Subcutaneous abdominal adipose tissue (tissue), 5 donors: ENCODE measurements at regions not wholly inside any gene's neighbourhood (a gene's known extent, or its start where the extent isn't known, plus 50 kb on each side); places are given as distances from the start of the nearest gene placed in this dataset.

Source experiments
- H3K27ac ChIP-seq: one replicate; pipeline ENCODE4 v1.7.0; 2013; ENCODE audit warnings: low read depth, mild to moderate bottlenecking, inconsistent platforms, low read length, moderate library complexity
- H3K27me3 ChIP-seq, 5 donors: one replicate each; pipeline ENCODE4 v1.7.0; 2013; ENCODE audit warnings: low read length in 5 of 5, inconsistent platforms in 1 of 5; ENCODE audit not compliant: control insufficient read depth in 5 of 5, insufficient read depth in 4 of 5
- H3K36me3 ChIP-seq, 5 donors: one replicate each; pipeline ENCODE4 v1.7.0; 2013; ENCODE audit warnings: low read length in 5 of 5; ENCODE audit not compliant: control insufficient read depth in 5 of 5, insufficient read depth in 5 of 5
- H3K4me1 ChIP-seq, 5 donors: one replicate each; pipeline ENCODE4 v1.7.0; 2013; ENCODE audit warnings: low read length in 5 of 5, mild to moderate bottlenecking in 3 of 5, moderate library complexity in 1 of 5; ENCODE audit not compliant: control insufficient read depth in 5 of 5, insufficient read depth in 5 of 5
- H3K4me3 ChIP-seq, 5 donors: one replicate each; pipeline ENCODE4 v1.7.0; 2013; ENCODE audit warnings: low read length in 5 of 5, low read depth in 1 of 5
- H3K9ac ChIP-seq, 5 donors: one replicate each; pipeline ENCODE4 v1.7.0; 2013; ENCODE audit warnings: low read length in 5 of 5, mild to moderate bottlenecking in 4 of 5, moderate library complexity in 3 of 5
- H3K9me3 ChIP-seq, 5 donors: one replicate each; pipeline ENCODE4 v1.7.0; 2013; ENCODE audit warnings: low read length in 5 of 5; ENCODE audit not compliant: control insufficient read depth in 5 of 5
- donor health status: healthy.
- donor health status: healthy.
- donor health status: healthy.
- donor health status: healthy.
- donor health status: healthy.

GRCh38 chr18:28689588-28689987 is 512.7 kb upstream of the CDH2 start:
- no peaks in the 10 kb centered on the region for H3K9me3 ChIP-seq
- H3K4me1 ChIP-seq, result no peaks in the 10 kb centered on the region
- H3K27ac ChIP-seq, result no peak overlapping the region
- no peaks in the 10 kb centered on the region for H3K27me3 ChIP-seq
- H3K36me3 ChIP-seq, result no peaks in the 10 kb centered on the region
- no peak overlapping the region for H3K4me3 ChIP-seq
- H3K9ac ChIP-seq, result no peak overlapping the region

DNA sequence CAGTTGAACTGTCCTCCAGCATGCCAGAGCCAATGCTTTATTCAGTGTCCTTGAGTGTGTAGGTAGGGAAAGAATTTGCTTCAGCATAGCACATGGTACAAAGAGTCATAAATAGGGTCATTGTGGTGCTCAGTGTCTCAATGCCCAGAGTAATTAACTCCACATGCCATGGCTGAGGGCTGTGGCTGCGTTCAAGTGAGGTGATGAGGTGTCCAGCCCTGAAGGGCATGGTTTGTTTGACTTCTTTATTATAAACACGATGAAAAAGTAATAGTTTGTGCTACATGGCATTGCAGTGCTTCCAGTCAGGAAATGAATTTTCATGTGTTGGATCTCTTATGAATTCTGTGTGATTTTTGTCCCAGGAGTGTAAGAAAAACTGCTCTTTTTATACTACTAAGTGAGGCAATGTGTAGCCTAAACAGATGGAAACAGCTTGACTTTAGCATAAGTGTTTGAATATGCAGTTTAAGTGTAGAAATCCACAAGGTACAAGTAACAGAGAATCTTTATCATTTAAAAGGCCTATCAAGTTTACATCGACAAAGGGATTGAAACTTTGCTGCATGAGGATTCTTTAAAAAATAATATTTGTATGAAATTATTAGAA is 507.9 kb upstream of the CDH2 start:
- H3K9me3 ChIP-seq, result no peaks in the 10 kb centered on the region
- H3K27me3 ChIP-seq, result no peaks in the 10 kb centered on the region
- H3K4me3 ChIP-seq, result no peak overlapping the region
- H3K27ac ChIP-seq, result no peak overlapping the region
- H3K4me1 ChIP-seq, result no peaks in the 10 kb centered on the region
- H3K36me3 ChIP-seq, result no peaks in the 10 kb centered on the region
- no peak overlapping the region for H3K9ac ChIP-seq

- H3K9me3 ChIP-seq, result no peaks in the 10 kb centered on the region
- H3K4me3 ChIP-seq, result no peak overlapping the region
- H3K27ac ChIP-seq, result no peak overlapping the region
- no peak overlapping the region for H3K9ac ChIP-seq
- H3K4me1 ChIP-seq, result no peaks in the 10 kb centered on the region
- H3K36me3 ChIP-seq, result no peaks in the 10 kb centered on the region
- H3K27me3 ChIP-seq, result no peaks in the 10 kb centered on the region
Observed at GRCh38 chr18:28682912-28683311, 506.0 kb upstream of the CDH2 start.

DNA sequence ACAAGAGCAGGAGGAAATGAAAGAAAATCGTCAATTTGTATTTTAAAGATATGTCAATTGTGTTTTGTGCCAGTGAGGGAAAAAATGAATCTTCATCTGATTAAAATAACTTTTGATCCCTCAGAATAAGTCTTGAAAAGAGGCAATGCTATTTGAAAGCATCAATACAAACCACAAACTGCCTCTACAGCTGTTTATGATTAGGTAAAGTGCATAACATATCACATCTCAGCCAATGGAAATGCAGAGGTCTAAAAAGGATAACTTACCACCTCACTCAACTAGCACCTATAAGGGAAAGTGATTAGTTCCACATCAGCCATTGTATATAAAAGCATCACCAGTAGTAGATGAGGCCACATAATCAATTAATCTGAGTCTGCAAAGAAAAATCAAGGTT is 492.2 kb upstream of the CDH2 start:
- H3K36me3 ChIP-seq, result no peaks in the 10 kb centered on the region
- no peak overlapping the region for H3K9ac ChIP-seq
- no peaks in the 10 kb centered on the region for H3K4me1 ChIP-seq
- no peak overlapping the region for H3K4me3 ChIP-seq
- H3K9me3 ChIP-seq, result no peaks in the 10 kb centered on the region
- no peaks in the 10 kb centered on the region for H3K27me3 ChIP-seq
- H3K27ac ChIP-seq, result no peak overlapping the region

GRCh38 chr18:28666216-28666615 is 489.3 kb upstream of the CDH2 start:
- Histone ChIP-seq H3K4me1 (no peaks in the 10 kb centered on the region), H3K4me3 (no peak overlapping the region), H3K9ac (no peak overlapping the region), H3K27ac (no peak overlapping the region), H3K36me3 (no peaks in the 10 kb centered on the region), H3K9me3 (no peaks in the 10 kb centered on the region), H3K27me3 (no peaks in the 10 kb centered on the region)

DNA sequence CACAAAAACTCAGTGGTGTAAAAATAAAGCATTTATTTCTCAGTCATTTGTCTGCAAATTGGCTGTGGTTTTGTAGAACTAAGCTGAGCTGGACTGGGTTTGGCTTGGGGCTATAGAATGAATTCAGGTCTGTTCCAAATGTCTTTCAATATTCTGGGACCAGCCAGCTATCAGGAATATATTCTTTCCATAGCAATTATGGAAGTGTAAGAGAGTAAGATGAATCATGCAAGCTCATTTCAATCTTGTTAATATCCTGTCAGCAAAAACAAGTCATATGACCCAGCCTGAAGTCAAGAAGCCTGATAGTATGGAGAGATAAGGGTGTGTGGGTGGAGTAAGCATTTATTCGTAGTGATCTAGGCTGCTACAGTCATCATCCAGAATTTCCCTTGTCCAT is 481.0 kb upstream of the CDH2 start:
- no peaks in the 10 kb centered on the region for H3K4me1 ChIP-seq
- H3K27me3 ChIP-seq, result no peaks in the 10 kb centered on the region
- no peaks in the 10 kb centered on the region for H3K9me3 ChIP-seq
- H3K27ac ChIP-seq, result no peak overlapping the region
- no peaks in the 10 kb centered on the region for H3K36me3 ChIP-seq
- H3K4me3 ChIP-seq, result no peak overlapping the region
- H3K9ac ChIP-seq, result no peak overlapping the region

DNA sequence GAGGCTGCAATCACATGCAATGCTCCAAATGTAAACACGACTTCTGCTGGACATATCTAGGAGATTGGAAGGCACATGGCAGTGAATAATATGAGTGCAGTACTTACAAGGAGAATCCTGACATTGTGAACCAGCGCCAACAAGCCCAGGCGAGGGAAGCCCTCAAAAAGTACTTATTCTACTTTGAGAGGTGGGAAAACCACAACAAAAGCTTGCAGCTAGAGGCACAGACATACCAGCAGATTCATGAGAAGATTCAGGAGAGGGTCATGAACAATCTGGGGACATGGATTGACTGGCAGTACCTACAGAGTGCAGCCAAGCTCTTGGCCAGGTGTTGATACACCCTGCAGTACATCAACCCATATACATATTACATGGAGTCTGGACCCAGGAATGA is 475.7 kb upstream of the CDH2 start:
- Histone ChIP-seq H3K4me1 (no peaks in the 10 kb centered on the region), H3K27ac (no peak overlapping the region), H3K27me3 (no peaks in the 10 kb centered on the region), H3K9me3 (peaks cover 0 to 4% (median 0%) of the 10 kb centered on the region in 5 donors), H3K9ac (no peak overlapping the region), H3K36me3 (no peaks in the 10 kb centered on the region), H3K4me3 (no peak overlapping the region)

- H3K4me3 ChIP-seq, result no peak overlapping the region
- no peak overlapping the region for H3K9ac ChIP-seq
- no peak overlapping the region for H3K27ac ChIP-seq
- H3K4me1 ChIP-seq, result no peaks in the 10 kb centered on the region
- H3K9me3 ChIP-seq, result peaks cover 0 to 4% (median 0%) of the 10 kb centered on the region in 5 donors
- H3K27me3 ChIP-seq, result no peaks in the 10 kb centered on the region
- H3K36me3 ChIP-seq, result no peaks in the 10 kb centered on the region
Observed at GRCh38 chr18:28651298-28651697, 474.4 kb upstream of the CDH2 start.

- Histone ChIP-seq H3K4me1 (no peaks in the 10 kb centered on the region), H3K4me3 (no peak overlapping the region), H3K9me3 (peaks cover 0 to 4% (median 0%) of the 10 kb centered on the region in 5 donors), H3K27ac (no peak overlapping the region), H3K36me3 (no peaks in the 10 kb centered on the region), H3K27me3 (no peaks in the 10 kb centered on the region), H3K9ac (no peak overlapping the region)
Observed at GRCh38 chr18:28650860-28651259, 473.9 kb upstream of the CDH2 start.

DNA sequence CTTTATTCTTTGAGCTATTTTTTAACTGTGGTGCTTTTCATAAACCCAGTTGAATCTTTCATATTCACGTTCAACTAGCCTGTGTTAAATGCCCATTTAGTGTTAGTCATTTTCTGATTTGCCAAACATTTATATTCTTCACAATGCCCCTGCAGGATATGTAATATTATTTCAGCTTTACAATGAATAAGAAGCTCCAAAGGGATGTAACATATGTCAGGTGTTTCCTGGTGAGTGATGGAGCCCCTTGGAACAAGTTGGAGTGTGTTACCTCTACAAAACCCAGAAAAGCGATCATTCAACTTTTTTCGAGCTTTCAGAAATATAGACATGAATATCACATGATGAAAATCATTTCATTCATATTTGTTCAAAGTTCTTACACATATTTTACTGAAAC is 471.0 kb upstream of the CDH2 start:
- peaks cover 0 to 4% (median 0%) of the 10 kb centered on the region in 5 donors for H3K9me3 ChIP-seq
- H3K4me3 ChIP-seq, result no peak overlapping the region
- H3K9ac ChIP-seq, result no peak overlapping the region
- H3K4me1 ChIP-seq, result no peaks in the 10 kb centered on the region
- H3K27ac ChIP-seq, result no peak overlapping the region
- H3K36me3 ChIP-seq, result no peaks in the 10 kb centered on the region
- H3K27me3 ChIP-seq, result no peaks in the 10 kb centered on the region

GRCh38 chr18:28637897-28638296 is 461.0 kb upstream of the CDH2 start:
- H3K4me3 ChIP-seq, result no peak overlapping the region
- no peak overlapping the region for H3K9ac ChIP-seq
- no peaks in the 10 kb centered on the region for H3K36me3 ChIP-seq
- no peaks in the 10 kb centered on the region for H3K27me3 ChIP-seq
- peaks cover 0 to 4% (median 0%) of the 10 kb centered on the region in 5 donors for H3K9me3 ChIP-seq
- no peak overlapping the region for H3K27ac ChIP-seq
- no peaks in the 10 kb centered on the region for H3K4me1 ChIP-seq
